ENCODE measurements at regions not wholly inside any gene's neighbourhood (a gene's known extent, or its start where the extent isn't known, plus 50 kb on each side); places are given as distances from the start of the nearest gene placed in this dataset.

GRCh38 chr2:76450024-76450475 is 739.3 kb upstream of the GCFC2 start (continued):
- TF ChIP-seq POU6F1 (CRISPR knock-in tag; IDR thresholded peaks at IDR 0.05; ENCODE audit: borderline replicate concordance, low read depth), result no peak

- TF ChIP-seq ZFP3 (CRISPR knock-in tag; IDR thresholded peaks at IDR 0.05) (no peak), BACH2 (CRISPR knock-in tag; IDR thresholded peaks at IDR 0.05; ENCODE audit: borderline replicate concordance) (no peak), ESRRG (CRISPR knock-in tag; IDR thresholded peaks at IDR 0.05) (no peak), ZNF565 (CRISPR knock-in tag; conservative IDR thresholded peaks at IDR 0.05; ENCODE audit: low read depth) (no peak), RARB (CRISPR knock-in tag; IDR thresholded peaks at IDR 0.05) (no peak), PATZ1 (CRISPR knock-in tag; IDR thresholded peaks at IDR 0.05; ENCODE audit: borderline replicate concordance) (no peak), GLIS3 (CRISPR knock-in tag; IDR thresholded peaks at IDR 0.05) (no peak), TOX (CRISPR knock-in tag; IDR thresholded peaks at IDR 0.05; ENCODE audit: borderline replicate concordance) (no peak), POU6F1 (CRISPR knock-in tag; IDR thresholded peaks at IDR 0.05; ENCODE audit: borderline replicate concordance, low read depth) (no peak), OSR1 (CRISPR knock-in tag; IDR thresholded peaks at IDR 0.05) (no peak), ZC3H10 (CRISPR knock-in tag; IDR thresholded peaks at IDR 0.05) (no peak), PPARA (CRISPR knock-in tag; IDR thresholded peaks at IDR 0.05; ENCODE audit: borderline replicate concordance) (no peak), SNAI2 (CRISPR knock-in tag; IDR thresholded peaks at IDR 0.05) (no peak), ZFP30 (CRISPR knock-in tag; IDR thresholded peaks at IDR 0.05) (no peak), ZNF8 (CRISPR knock-in tag; IDR thresholded peaks at IDR 0.05) (no peak)
- ATAC-seq, result no peak
Measured at GRCh38 chr2:76448956-76449355, 738.2 kb upstream of the GCFC2 start.

GRCh38 chr2:76447294-76447693 is 736.6 kb upstream of the GCFC2 start:
- ATAC-seq, result no peak
- no peak for TF ChIP-seq ESRRG (CRISPR knock-in tag; IDR thresholded peaks at IDR 0.05)
- TF ChIP-seq CSRNP3 (CRISPR knock-in tag; IDR thresholded peaks at IDR 0.05), result no peak
- TF ChIP-seq ZFP30 (CRISPR knock-in tag; IDR thresholded peaks at IDR 0.05), result no peak
- no peak for TF ChIP-seq OSR1 (CRISPR knock-in tag; IDR thresholded peaks at IDR 0.05)
- TF ChIP-seq SNAI2 (CRISPR knock-in tag; IDR thresholded peaks at IDR 0.05), result no peak
- no peak for TF ChIP-seq ZNF8 (CRISPR knock-in tag; IDR thresholded peaks at IDR 0.05)
- no peak for TF ChIP-seq TSHZ2 (CRISPR knock-in tag; IDR thresholded peaks at IDR 0.05)
- no peak for TF ChIP-seq TOX (CRISPR knock-in tag; IDR thresholded peaks at IDR 0.05; ENCODE audit: borderline replicate concordance)
- TF ChIP-seq ARNTL (CRISPR knock-in tag; IDR thresholded peaks at IDR 0.05; ENCODE audit: borderline replicate concordance, low read depth), result no peak
- TF ChIP-seq CSDC2 (CRISPR knock-in tag; IDR thresholded peaks at IDR 0.05), result no peak
- no peak for TF ChIP-seq PPARA (CRISPR knock-in tag; IDR thresholded peaks at IDR 0.05; ENCODE audit: borderline replicate concordance)
- TF ChIP-seq ISL1 (CRISPR knock-in tag; IDR thresholded peaks at IDR 0.05), result no peak
- no peak for TF ChIP-seq ZNF70 (CRISPR knock-in tag; IDR thresholded peaks at IDR 0.05)
- TF ChIP-seq ZNF565 (CRISPR knock-in tag; conservative IDR thresholded peaks at IDR 0.05; ENCODE audit: low read depth), result no peak
- no peak for TF ChIP-seq PATZ1 (CRISPR knock-in tag; IDR thresholded peaks at IDR 0.05; ENCODE audit: borderline replicate concordance)
- TF ChIP-seq BACH2 (CRISPR knock-in tag; IDR thresholded peaks at IDR 0.05; ENCODE audit: borderline replicate concordance), result no peak

Measured in SK-N-SH treated with all-trans-retinoic acid at 6 μM for 48 hours (cell line).